Fibroblast of skin of abdomen (primary cell): ENCODE measurements at regions not wholly inside any gene's neighbourhood (a gene's known extent, or its start where the extent isn't known, plus 50 kb on each side); places are given as distances from the start of the nearest gene placed in this dataset.
"Not testable (repeated sequence)": the region's sequence is repeated elsewhere in the genome, so short reads cannot be mapped to it uniquely, and the experiment has no call there.

Source experiments
- DNase-seq: peaks from one replicate; pipeline ENCODE4 v3.0.0-alpha.2; 2013

- no peak for DNase-seq
Observed at GRCh38 chr2:81097361-81097760, 792.8 kb upstream of the LRRTM1 start.

- DNase-seq = no peak
Observed at GRCh38 chr2:81093031-81093430, 788.5 kb upstream of the LRRTM1 start.

DNA sequence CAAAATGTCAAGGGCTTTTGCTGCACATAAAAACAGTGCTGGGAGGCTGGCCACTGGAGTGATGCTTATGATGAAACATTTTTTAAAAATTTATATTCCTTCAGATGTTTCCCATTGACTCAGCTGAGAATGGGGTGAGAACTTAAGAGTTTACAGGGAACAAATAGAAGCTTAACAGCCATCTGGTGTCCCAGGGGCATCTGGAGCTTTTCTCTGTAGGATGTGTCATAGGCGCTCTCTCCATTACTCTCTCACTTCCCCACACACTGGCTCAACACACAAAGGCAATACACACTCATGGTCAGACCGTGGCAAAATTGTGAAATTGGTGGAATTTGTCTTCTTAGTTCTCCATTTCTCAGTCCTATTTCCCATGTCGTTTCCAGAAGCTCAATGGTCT, 783.1 kb upstream of the LRRTM1 start:
- DNase-seq = no peak

- no peak for DNase-seq
Observed at GRCh38 chr2:81084101-81084500, 779.5 kb upstream of the LRRTM1 start.

- DNase-seq = no peak
Observed at GRCh38 chr2:81078631-81079030, 774.1 kb upstream of the LRRTM1 start.

DNA sequence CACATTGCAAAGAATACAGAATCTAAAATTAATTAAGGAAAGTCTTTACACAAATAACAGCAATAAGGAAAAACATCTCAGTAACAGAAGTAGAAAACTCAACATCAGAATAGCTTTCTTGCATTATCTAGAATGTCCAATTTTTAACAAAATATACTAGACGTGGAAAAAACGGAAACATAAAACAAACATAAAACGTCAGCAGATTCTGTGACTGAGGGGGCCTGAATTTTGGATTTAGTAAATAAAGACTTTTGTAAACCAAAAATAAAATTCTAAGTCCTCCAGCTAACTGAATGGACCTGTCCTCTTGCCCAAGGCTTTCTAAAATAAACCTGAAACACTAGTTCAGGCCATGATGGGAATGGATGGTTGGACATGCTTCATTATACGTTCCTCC, 773.5 kb upstream of the LRRTM1 start:
- DNase-seq = no peak

DNA sequence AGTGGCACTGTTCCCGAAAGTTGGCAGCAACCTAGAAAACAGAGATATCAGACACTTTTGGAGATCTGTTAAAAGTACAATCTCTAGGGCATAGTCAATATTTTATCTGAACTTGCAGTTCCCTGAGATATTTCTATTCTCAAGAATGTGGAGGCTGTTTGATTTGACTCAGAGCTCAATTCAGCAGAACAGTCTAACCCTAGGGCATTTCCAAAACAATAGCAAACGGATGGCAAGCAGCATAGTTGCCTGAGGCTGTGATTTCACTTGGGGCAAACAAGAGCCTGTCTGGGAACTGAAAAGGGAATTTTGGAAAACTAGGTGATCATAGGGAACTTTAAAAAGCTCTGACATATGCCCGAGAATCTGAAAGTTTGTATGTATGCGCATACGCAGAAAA, 772.8 kb upstream of the LRRTM1 start:
- no peak for DNase-seq

- no peak for DNase-seq
Observed at GRCh38 chr2:81073412-81073811, 768.9 kb upstream of the LRRTM1 start.

- DNase-seq = no peak
Observed at GRCh38 chr2:81068144-81068543, 763.6 kb upstream of the LRRTM1 start.

DNA sequence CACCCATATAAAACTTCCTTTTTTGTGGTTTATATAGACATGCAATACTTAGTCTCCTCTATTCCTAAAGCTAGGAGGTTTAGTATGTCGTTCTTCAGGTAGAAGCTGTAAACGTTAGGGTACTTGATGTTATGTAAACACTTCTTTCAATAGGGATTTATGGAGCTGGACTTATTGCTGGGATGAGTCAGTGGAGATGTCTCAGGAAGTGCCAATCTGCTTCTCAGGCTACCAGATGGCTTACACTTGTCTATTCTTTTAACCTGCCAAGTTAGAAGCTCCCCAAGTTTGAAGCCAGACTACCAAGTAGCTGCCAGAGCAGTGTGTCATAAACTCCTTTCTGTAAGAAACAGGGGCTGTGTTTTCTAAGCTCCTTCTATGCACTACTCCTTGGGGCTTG, 756.5 kb upstream of the LRRTM1 start:
- DNase-seq = no peak

- no peak for DNase-seq
Observed at GRCh38 chr2:81050580-81051095, 746.1 kb upstream of the LRRTM1 start.

- no peak for DNase-seq
Observed at GRCh38 chr2:81043681-81044080, 739.1 kb upstream of the LRRTM1 start.

- DNase-seq = no peak
Observed at GRCh38 chr2:81007104-81007503, 702.6 kb upstream of the LRRTM1 start.

DNA sequence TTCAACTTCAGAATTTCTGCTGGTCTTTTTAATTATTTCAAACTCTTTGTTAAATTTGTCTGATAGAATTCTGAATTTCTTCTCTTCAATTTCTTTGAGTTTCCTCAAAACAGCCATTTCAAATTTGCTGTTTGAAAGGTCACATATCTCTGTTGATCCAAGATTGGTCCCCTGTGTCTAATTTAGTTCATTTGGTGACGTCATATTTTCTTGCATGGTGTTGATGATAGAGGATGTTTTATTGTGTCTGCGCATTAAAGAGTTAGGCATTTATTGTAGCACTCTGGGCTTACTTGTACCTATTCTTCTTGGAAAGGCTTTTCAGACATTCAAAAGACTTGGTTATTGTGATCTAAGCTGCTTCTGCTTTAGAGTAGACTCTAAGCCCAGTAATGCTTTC, 698.4 kb upstream of the LRRTM1 start:
- DNase-seq = no peak

- DNase-seq = no peak
Observed at GRCh38 chr2:80987466-80987865, 682.9 kb upstream of the LRRTM1 start.

DNA sequence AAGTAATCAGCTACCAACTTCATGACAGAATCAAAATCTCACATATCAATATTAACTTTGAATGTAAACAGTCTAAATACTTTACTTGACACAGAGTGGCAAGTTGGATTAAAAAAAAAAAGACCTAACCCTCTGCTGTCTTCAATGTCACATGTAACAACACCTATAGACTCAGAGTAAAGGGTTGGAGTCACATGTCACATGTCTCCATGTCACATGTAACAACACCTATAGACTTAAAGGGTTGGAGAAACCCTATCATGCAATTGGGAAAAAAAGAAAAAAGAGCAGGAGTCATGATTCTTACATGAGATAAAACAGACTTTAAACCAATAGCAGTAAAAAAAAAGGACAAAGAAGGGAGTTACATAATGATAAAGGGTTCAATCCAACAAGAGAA, 665.3 kb upstream of the LRRTM1 start:
- DNase-seq = no peak

- no peak for DNase-seq
Observed at GRCh38 chr2:80968450-80968849, 663.9 kb upstream of the LRRTM1 start.

- DNase-seq = no peak
Observed at GRCh38 chr2:80947601-80948130, 643.1 kb upstream of the LRRTM1 start.

DNA sequence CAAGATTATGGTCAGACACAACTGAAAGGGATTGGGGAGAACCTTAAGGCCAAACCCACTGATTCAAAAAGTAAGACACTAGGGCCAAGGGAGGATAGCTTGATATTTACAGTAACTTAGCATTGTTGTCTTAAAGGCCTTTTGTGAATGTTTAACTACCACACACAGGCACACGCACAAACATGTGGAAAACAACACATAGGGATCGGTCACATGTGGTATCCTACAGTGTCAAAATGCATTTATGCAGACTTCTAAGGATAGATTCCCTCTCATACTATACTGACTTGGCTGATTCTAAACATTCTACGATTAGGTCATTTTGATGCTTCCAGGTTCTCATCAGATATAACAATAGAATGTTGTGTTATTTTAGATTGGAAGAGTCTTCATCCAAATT, 638.9 kb upstream of the LRRTM1 start:
- no peak for DNase-seq

- DNase-seq = no peak
Observed at GRCh38 chr2:80942766-80943165, 638.2 kb upstream of the LRRTM1 start.

- DNase-seq = no peak
Observed at GRCh38 chr2:80938463-80938862, 633.9 kb upstream of the LRRTM1 start.

DNA sequence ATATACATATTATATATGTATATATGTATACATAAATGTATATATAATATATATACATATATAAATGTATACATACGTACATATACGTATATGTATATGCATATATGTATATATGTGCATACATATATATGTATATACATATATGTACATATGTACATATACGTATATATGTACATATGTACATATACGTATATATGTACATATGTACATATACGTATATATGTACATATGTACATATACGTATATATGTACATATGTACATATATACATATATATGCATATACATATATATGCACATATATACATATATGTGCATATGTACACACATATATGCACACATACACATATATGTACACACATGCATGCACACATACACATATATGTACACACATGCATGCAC, 627.3 kb upstream of the LRRTM1 start:
- DNase-seq = not testable (repeated sequence)

- DNase-seq = no peak
Observed at GRCh38 chr2:80930777-80931176, 626.2 kb upstream of the LRRTM1 start.

DNA sequence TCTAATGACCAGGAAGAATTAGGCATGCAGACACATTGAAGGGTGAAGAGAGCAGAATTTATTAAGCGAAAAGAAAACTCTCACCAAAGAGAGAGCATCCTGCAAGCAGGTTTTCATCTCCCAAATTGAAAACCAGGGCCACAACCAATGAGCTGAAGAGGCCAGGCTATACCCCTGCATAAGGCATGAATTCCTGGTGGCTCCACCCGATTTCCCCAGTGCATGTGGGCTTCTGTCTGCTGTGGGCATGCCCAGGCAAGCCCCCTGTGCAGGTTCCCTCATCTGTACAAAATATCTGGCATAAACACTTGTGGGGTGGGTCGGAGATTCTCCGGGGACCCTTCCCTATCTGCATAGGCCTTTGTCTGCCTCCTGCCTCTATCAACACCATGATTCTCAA, 621.6 kb upstream of the LRRTM1 start:
- no peak for DNase-seq

- DNase-seq = no peak
Observed at GRCh38 chr2:80896576-80896975, 592.0 kb upstream of the LRRTM1 start.
